Stimulated activated CD4-positive, alpha-beta T cell treated with anti-CD3 and anti-CD28 coated beads, Interleukin-1b, Interleukin-23, amount 100 ng/mL, for 24 hours (primary cell): ENCODE measurements at regions not wholly inside any gene's neighbourhood (a gene's known extent, or its start where the extent isn't known, plus 50 kb on each side); places are given as distances from the start of the nearest gene placed in this dataset.
"Not testable (repeated sequence)": the region's sequence is repeated elsewhere in the genome, so short reads cannot be mapped to it uniquely, and the experiment has no call there.

Source experiments
- DNase-seq, 4 experiments: peaks; one replicate each; pipeline ENCODE4 v3.0.0-alpha.2; 2020; ENCODE audit warnings: low read depth in 4 of 4, low spot score in 1 of 4

- DNase-seq = no peak
Measured at GRCh38 chr20:51129147-51129776, 106.4 kb upstream of the KCNG1 start.

DNA sequence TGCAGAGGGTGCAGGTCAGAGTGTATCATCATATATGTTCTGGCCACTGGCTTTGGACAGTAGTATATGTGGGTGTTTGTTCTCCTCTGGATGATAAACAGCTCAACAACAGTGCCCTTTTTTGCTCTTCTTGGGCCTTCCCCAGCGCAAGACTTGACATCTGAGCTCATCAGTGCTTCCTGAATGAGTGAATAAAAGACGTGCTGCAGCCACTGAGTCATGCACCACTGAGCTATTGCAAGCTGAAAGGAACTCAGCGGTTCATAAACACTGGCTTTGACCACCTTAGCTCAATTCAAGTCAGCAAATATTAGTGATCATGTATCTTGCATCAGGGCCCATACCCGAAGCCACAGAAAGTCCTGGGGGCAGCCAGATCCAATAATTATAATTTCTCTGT is 105.3 kb upstream of the KCNG1 start:
- peak in 1 of 4 experiments; percentile 22 for DNase-seq

- DNase-seq = no peak
Measured at GRCh38 chr20:51127713-51128112, 104.8 kb upstream of the KCNG1 start.

DNA sequence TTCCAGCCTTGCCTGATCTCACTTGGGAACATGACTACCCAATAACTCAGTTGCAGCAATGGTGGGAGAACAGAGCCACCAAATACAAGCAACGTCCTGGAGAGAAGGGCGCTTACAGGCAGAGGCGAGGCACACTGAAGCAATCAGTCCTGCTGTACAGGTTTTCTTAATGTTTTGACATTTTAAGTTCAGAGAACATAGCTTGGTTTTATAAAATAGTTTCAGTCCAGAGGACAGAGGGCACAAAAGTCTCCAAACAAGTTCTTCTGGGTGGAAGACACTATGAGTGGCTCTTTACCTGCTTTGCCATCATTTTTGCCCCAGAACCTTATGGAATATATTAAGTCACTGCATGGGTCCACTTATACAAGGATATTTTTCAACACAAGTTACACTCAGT is 103.4 kb upstream of the KCNG1 start:
- no peak for DNase-seq

DNA sequence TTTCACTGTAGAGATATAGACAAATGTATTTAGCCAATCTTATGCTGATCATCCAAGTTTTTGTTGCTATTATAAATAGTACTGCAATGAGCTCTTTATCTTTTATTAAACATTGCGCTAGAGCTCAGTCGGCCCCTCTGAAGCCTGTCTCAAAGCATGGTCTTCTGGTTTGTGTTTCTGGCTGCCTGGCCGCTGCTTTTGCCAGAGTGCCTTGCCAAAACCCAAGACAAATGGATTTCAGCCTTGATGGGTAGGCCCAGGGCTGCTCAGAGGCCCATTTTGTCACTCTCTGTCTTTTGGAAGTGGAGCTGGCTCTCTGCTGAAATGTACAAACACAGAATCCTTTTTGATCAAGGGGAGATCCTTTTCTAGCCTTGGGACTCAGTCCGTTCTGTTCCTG is 102.9 kb upstream of the KCNG1 start:
- no peak for DNase-seq

DNA sequence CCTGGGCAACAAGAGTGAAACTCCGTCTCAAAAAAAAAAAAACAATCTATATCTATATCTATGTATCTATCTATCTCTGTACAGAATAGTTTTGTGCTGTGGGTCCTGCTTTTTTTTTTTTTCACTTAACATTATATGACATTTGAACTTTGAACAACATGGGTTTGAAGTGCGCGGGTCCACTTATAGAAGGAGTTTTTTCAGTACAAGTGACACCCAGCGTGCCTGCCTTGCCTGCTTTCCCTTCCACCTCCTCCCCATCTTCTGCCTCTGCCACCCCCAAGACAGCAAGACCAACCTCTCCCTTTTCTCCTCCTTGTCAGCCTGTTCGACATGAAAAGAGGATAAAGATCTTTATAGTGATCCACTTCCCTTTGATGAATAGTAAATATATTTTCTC is 102.2 kb upstream of the KCNG1 start:
- DNase-seq = no peak

DNA sequence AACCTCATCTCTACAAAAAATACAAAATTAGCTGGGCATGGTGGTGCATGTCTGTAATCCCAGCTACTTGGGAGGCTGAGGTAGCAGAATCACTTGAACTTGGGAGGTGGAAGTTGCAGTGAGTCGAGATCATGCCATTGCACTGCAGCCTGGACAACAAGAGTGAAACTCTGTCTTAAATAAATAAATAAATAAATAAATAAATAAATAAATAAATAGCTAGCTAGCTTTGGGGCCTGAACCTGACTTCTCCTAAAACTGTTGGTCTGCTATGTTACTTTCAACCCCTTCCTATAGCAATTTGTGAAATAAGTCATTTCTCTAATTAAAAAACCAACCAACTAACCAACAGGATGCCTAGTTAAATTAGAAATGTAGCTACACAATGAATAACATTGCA is 101.0 kb upstream of the KCNG1 start:
- DNase-seq = not testable (repeated sequence)

DNA sequence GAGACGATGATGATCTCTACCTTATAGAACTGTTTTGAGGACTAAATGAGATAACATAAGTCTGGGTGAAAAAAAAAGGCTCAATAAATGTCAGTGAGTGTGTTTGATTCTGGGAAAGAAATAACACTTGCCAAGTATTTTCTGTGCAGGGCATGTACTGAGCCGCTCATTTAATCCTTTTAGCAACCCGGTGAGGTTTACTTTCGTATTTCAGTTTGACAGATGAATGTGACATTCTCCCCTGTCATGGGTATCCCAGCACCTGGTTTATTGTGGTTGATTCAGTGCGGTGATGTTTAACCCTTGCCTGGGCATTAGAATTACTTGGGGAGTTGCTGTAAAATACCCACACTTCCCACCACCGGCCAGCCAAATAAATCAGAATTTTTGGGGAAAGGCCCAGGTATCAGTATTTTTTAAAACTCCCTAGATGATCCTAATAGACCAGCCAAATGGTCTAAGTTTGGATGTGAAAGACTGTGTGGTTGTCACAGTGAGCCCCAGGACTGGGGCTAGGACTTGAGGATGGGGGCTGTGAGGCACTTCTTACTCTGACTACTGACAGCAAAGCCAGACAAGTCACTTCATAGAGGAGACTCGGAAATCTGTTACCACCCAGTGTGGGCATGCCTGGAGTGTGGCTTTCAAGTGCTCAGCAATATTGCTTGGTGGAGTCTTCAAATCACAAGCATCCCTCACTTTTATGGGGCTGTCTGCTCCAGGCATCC is 100.2 kb upstream of the KCNG1 start:
- peak in 1 of 4 experiments; percentile 17 for DNase-seq

DNA sequence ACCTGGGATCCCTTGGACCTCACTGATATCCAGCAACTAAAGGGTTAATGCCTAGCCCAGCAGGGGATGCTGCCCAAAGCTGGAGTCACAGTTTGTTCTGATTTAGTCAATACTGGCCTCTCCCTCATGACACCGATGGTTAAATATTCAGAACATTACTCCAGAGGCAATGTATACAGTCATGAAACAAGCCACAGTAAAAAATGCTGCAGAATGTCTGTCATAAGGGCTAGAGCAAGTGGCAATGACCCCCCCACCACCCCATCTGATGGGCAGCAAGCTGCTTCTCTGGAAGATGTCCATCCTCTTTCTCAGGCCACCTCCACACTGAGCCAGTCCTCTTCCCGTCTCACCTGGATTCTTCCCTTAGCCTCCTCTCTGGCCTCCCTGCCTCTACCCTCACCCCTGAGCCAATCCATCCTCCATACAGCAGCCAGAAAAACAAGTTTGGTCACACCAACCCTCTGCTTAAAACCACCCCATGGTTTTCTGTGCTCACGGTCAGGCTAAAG is 99.0 kb upstream of the KCNG1 start:
- DNase-seq = no peak

DNA sequence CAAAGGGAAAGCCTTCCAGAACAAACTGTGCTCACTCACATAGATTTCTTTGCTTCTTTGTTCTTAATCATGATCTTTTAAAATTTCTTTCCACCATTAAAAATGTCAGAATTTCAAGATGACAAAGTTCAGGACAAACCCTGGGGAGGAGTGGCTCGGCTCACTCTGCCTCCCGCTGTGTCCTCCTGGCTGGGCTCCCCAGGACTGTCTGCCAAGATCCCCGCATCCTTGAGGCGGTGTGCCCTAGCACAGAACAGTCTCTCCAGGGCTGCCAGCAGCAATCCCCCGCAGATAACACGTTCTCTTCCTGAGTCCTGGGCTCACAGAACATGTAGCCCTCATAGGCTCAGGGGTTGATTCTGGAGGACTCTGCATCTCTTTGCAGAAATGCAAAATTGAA is 98.4 kb upstream of the KCNG1 start:
- DNase-seq = no peak

GRCh38 chr20:51120868-51121267 is 98.0 kb upstream of the KCNG1 start:
- DNase-seq = no peak

- no peak for DNase-seq
Measured at GRCh38 chr20:51120438-51120837, 97.5 kb upstream of the KCNG1 start.

GRCh38 chr20:51119914-51120313 is 97.0 kb upstream of the KCNG1 start:
- no peak for DNase-seq

- no peak for DNase-seq
Measured at GRCh38 chr20:51118985-51119527, 96.1 kb upstream of the KCNG1 start.

DNA sequence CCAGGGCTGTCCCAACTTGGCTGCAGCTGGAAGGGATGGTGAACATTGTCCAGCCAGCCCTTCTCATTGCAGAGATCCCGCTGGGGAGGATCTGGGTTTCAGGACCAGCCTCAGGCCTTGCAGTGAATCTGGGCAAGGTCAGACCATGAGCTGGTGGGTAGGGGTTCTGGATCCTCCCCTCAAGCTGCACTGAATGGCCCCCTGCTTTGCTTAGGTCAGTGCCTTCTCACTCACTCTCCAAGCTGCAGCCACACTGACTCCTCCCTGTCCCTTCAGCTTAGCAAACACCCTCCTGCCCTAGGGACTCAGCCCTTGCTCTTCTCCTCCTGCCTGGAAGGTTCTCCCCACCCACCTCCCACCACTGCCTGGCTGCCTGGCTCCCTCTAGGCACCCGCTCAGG is 95.3 kb upstream of the KCNG1 start:
- DNase-seq = no peak

GRCh38 chr20:51116765-51117686 is 94.1 kb upstream of the KCNG1 start:
- no peak for DNase-seq

DNA sequence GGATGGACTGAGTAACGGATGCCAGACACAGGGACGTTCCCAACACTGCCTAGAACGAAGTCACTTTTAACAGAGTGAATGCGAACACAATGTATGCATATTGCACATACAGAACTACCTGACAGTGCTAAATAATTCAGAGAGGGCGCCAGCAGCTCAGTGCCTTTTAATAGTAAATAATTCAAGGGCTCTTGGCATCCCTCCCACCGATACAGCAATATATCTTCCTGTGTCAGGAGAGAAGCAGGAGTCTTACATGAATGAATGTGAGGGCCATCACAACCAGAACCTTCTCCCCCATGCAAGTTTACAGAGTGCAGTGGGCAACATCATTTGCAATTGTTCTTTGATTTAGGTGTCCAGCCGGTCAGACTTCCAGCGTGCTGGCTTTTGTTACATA is 88.4 kb upstream of the KCNG1 start:
- DNase-seq = no peak

- DNase-seq = no peak
Measured at GRCh38 chr20:51108638-51109363, 85.9 kb upstream of the KCNG1 start.

GRCh38 chr20:51106011-51106410 is 83.1 kb upstream of the KCNG1 start:
- DNase-seq = no peak

- no peak for DNase-seq
Measured at GRCh38 chr20:51104960-51105920, 82.3 kb upstream of the KCNG1 start.
